Astrocyte (in vitro differentiated cells and primary cell): ENCODE measurements at regions not wholly inside any gene's neighbourhood (a gene's known extent, or its start where the extent isn't known, plus 50 kb on each side); places are given as distances from the start of the nearest gene placed in this dataset.

Experiments
- DNase-seq: peaks from one replicate; pipeline ENCODE4 v3.0.0-alpha.2; 2010; ENCODE audit warnings: low read depth
- FAIRE-seq: peaks from 2 replicates; lab custom pipeline; 2011; peaks lifted over from hg19 to GRCh38; lab: Jason Lieb, UNC
- H2AFZ ChIP-seq: 2 replicates; pipeline ENCODE4 v1.6.0; 2012; ENCODE audit warnings: low read depth, low read length, inconsistent platforms
- H3K27ac ChIP-seq: 2 replicates; pipeline ENCODE4 v1.5.1; 2011; ENCODE audit warnings: low read depth, low read length, inconsistent platforms
- H3K27me3 ChIP-seq: 2 replicates; pipeline ENCODE4 v1.6.0; 2011; ENCODE audit warnings: low read length, inconsistent platforms; ENCODE audit not compliant: insufficient read depth
- H3K36me3 ChIP-seq: 2 replicates; pipeline ENCODE4 v1.5.1; 2011; ENCODE audit warnings: low read length, inconsistent platforms; ENCODE audit not compliant: insufficient read depth
- H3K4me1 ChIP-seq: 2 replicates; pipeline ENCODE4 v1.5.1; 2011; ENCODE audit warnings: low read length, inconsistent platforms; ENCODE audit not compliant: insufficient read depth
- H3K4me2 ChIP-seq: 2 replicates; pipeline ENCODE4 v1.6.0; 2012; ENCODE audit warnings: low read length, inconsistent platforms
- H3K4me3 ChIP-seq: 2 replicates; pipeline ENCODE4 v1.5.1; 2011; ENCODE audit warnings: low read depth, mild to moderate bottlenecking, low read length, inconsistent platforms; ENCODE audit not compliant: insufficient read depth
- H3K79me2 ChIP-seq: 2 replicates; pipeline ENCODE4 v1.6.0; 2012; ENCODE audit warnings: mild to moderate bottlenecking, low read length, inconsistent platforms; ENCODE audit not compliant: insufficient read depth
- H3K9ac ChIP-seq: 2 replicates; pipeline ENCODE4 v1.6.0; 2012; ENCODE audit warnings: mild to moderate bottlenecking, low read length, inconsistent platforms
- H3K9me3 ChIP-seq: 2 replicates; pipeline ENCODE4 v1.5.1; 2012; ENCODE audit warnings: low read depth, mild to moderate bottlenecking, low read length, inconsistent platforms; ENCODE audit not compliant: insufficient read depth
- H4K20me1 ChIP-seq: 2 replicates; pipeline ENCODE4 v1.6.0; 2012; ENCODE audit warnings: low read length, inconsistent platforms; ENCODE audit not compliant: insufficient read depth
- H3K27ac Mint-ChIP-seq: one replicate; pipeline ENCODE4 v1.8.0; 2021; ENCODE audit warnings: mild to moderate bottlenecking, mixed read lengths; ENCODE audit not compliant: unreplicated experiment
- H3K27me3 Mint-ChIP-seq: one replicate; pipeline ENCODE4 v1.8.0; 2021; ENCODE audit warnings: low read depth, mixed read lengths; ENCODE audit not compliant: unreplicated experiment
- H3K36me3 Mint-ChIP-seq: one replicate; pipeline ENCODE4 v1.8.0; 2021; ENCODE audit warnings: low read depth, mixed read lengths; ENCODE audit not compliant: unreplicated experiment
- H3K4me1 Mint-ChIP-seq: one replicate; pipeline ENCODE4 v1.8.0; 2021; ENCODE audit warnings: low read depth, mixed read lengths; ENCODE audit not compliant: unreplicated experiment
- H3K4me3 Mint-ChIP-seq: one replicate; pipeline ENCODE4 v1.8.0; 2021; ENCODE audit warnings: mild to moderate bottlenecking, moderate library complexity, mixed read lengths; ENCODE audit not compliant: unreplicated experiment
- H3K9me3 Mint-ChIP-seq: one replicate; pipeline ENCODE4 v1.8.0; 2021; ENCODE audit warnings: mild to moderate bottlenecking, mixed read lengths; ENCODE audit not compliant: unreplicated experiment
- EZH2 ChIP-seq: IDR thresholded peaks from 2 replicates; pipeline ENCODE4 v1.6.1; 2012; ENCODE audit warnings: mild to moderate bottlenecking, low read length, inconsistent platforms; ENCODE audit not compliant: insufficient read depth
- TF ChIP-seq, protein P1 (sequence below): IDR thresholded peaks from 2 replicates; pipeline ENCODE4 v1.5.1; 2011; ENCODE audit warnings: low read depth, mild to moderate bottlenecking, inconsistent platforms, low read length, moderate library complexity; ENCODE audit not compliant: insufficient read depth

DNA sequence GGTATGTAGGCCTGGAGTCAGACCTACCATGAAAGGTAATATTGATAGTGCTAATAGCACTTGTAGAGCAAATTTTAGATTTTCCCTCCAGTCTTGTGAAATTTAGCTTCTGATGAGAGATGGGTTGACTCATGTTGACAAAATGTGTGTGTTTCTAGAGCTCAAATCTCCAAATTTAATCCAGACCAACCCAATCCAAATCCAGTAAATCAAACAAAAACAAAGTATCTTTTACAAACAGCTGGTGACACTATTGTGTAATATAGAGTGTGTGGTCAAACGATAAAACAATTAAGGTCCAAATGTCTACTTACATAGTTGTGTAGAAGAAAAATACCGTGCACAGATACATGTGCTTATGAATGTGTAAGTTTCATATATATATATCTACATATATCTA lies 63.4 kb upstream of the KITLG start:
- Histone ChIP-seq H2AFZ (no peak overlapping the region), H3K27me3 (no peaks in the 10 kb centered on the region), H3K9ac (no peak overlapping the region), H3K36me3 (no peaks in the 10 kb centered on the region), H3K27ac (no peak overlapping the region), H3K4me1 (no peaks in the 10 kb centered on the region), H3K79me2 (no peaks in the 10 kb centered on the region), H4K20me1 (no peaks in the 10 kb centered on the region), H3K4me2 (no peak overlapping the region), H3K9me3 (no peaks in the 10 kb centered on the region), H3K4me3 (no peak overlapping the region)
- FAIRE-seq (no peak), DNase-seq (no peak)
- H3K9me3 Mint-ChIP-seq, result no peaks in the 10 kb centered on the region
- H3K4me1 Mint-ChIP-seq, result peaks cover 2% of the 10 kb centered on the region
- no peak for TF ChIP-seq EZH2
- TF ChIP-seq, protein P1, sequence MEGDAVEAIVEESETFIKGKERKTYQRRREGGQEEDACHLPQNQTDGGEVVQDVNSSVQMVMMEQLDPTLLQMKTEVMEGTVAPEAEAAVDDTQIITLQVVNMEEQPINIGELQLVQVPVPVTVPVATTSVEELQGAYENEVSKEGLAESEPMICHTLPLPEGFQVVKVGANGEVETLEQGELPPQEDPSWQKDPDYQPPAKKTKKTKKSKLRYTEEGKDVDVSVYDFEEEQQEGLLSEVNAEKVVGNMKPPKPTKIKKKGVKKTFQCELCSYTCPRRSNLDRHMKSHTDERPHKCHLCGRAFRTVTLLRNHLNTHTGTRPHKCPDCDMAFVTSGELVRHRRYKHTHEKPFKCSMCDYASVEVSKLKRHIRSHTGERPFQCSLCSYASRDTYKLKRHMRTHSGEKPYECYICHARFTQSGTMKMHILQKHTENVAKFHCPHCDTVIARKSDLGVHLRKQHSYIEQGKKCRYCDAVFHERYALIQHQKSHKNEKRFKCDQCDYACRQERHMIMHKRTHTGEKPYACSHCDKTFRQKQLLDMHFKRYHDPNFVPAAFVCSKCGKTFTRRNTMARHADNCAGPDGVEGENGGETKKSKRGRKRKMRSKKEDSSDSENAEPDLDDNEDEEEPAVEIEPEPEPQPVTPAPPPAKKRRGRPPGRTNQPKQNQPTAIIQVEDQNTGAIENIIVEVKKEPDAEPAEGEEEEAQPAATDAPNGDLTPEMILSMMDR, result no peak
- H3K4me3 Mint-ChIP-seq, result no peak overlapping the region
- H3K36me3 Mint-ChIP-seq, result no peaks in the 10 kb centered on the region
- no peaks in the 10 kb centered on the region for H3K27me3 Mint-ChIP-seq
- H3K27ac Mint-ChIP-seq, result no peak overlapping the region

DNA sequence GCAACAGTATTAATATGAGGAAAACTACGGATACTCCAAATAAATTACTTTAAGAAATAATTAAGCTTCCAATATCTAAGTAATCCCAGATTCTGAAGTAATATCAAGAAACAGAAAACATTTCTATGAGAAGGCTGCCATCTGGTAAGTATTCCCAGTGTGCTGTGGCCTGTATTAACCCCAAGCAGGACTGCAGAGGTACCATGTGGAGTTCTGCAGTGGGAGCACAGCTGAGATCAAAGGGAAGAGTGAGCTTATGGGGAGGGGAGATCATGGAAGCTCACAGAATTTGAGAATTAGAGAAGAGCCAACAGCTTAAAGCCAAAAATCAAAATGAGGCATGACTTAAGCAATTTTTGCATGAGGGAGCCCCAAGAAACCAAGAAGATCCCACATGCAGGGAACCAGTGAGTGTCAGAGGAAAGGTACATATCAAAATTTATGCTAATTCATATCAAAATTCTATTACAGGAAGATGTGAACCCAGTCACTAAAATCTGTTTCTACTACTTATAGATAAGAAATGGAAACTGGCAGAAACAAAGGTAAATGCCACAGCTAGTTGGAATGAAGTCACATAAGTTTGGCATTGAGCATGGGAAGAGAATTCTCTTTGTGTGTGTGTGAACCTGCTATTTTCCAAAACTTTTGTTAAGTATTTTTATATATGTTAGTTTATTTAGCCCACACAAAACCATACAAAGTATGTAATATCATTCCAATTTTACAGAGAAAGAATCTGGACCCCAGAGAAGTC lies 62.6 kb upstream of the KITLG start:
- no peak for DNase-seq
- Histone ChIP-seq H3K9me3 (no peaks in the 10 kb centered on the region), H3K4me1 (no peaks in the 10 kb centered on the region), H3K4me3 (no peak overlapping the region), H3K36me3 (no peaks in the 10 kb centered on the region), H3K27me3 (no peaks in the 10 kb centered on the region), H4K20me1 (no peaks in the 10 kb centered on the region), H3K9ac (no peak overlapping the region), H3K4me2 (no peak overlapping the region), H2AFZ (no peak overlapping the region), H3K27ac (no peak overlapping the region), H3K79me2 (no peaks in the 10 kb centered on the region)
- no peak for FAIRE-seq
- TF ChIP-seq, protein P1, result no peak
- no peak for TF ChIP-seq EZH2
- no peaks in the 10 kb centered on the region for H3K36me3 Mint-ChIP-seq
- H3K9me3 Mint-ChIP-seq, result no peaks in the 10 kb centered on the region
- no peaks in the 10 kb centered on the region for H3K27me3 Mint-ChIP-seq
- H3K4me1 Mint-ChIP-seq, result peaks cover 2% of the 10 kb centered on the region
- H3K27ac Mint-ChIP-seq, result no peak overlapping the region
- H3K4me3 Mint-ChIP-seq, result no peak overlapping the region

DNA sequence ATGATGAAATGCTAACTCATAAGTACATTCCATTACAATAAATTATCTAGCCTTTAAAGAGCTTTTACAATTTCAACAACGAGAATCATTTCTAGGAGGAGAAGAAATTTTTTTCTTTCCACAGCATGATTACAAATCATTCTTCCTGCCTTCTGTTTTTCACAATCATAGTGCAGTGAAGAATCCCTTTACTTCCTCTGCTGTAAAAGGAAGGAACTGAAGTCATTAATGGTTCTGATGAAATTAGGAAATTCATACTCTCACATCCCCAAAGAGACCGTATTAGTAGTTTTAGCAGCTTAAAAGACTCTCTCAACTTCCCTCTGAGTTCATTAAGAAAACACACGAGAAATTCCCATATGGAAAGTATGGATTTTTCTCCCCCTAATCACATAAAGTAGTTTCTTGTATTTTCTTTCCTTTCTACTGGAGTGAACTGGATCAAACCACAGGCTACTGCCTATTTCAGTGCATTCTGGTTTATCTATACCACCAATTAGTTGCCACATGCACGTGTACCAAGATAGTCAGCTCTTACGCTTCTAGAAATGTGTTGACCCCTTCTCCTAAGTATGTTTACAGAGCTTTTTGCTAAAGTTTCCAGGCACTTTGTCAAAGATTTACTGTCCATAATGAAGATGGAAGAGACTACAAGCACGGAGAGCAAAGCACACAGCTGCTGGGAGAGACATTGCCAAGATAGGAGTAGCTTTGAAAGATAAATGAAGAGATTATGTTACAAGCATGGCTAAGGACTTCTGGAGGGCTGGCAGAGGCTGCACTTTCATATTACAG lies 58.9 kb upstream of the KITLG start:
- H3K4me1 Mint-ChIP-seq, result no peaks in the 10 kb centered on the region
- H3K9ac ChIP-seq, result no peak overlapping the region
- H3K9me3 ChIP-seq, result no peaks in the 10 kb centered on the region
- no peaks in the 10 kb centered on the region for H3K27me3 ChIP-seq
- no peaks in the 10 kb centered on the region for H3K4me1 ChIP-seq
- H3K79me2 ChIP-seq, result no peaks in the 10 kb centered on the region
- no peak overlapping the region for H3K4me2 ChIP-seq
- DNase-seq, result peak; percentile 64
- no peak overlapping the region for H3K4me3 ChIP-seq
- no peaks in the 10 kb centered on the region for H3K36me3 Mint-ChIP-seq
- H3K4me3 Mint-ChIP-seq, result no peak overlapping the region
- H3K27ac Mint-ChIP-seq, result no peak overlapping the region
- no peak overlapping the region for H3K27ac ChIP-seq
- H4K20me1 ChIP-seq, result no peaks in the 10 kb centered on the region
- TF ChIP-seq, protein P1, result no peak
- no peak for TF ChIP-seq EZH2
- no peaks in the 10 kb centered on the region for H3K27me3 Mint-ChIP-seq
- H2AFZ ChIP-seq, result no peak overlapping the region
- peak; percentile 20 for FAIRE-seq
- H3K9me3 Mint-ChIP-seq, result no peaks in the 10 kb centered on the region
- H3K36me3 ChIP-seq, result no peaks in the 10 kb centered on the region
